ENCODE measurements at regions not wholly inside any gene's neighbourhood (a gene's known extent, or its start where the extent isn't known, plus 50 kb on each side); places are given as distances from the start of the nearest gene placed in this dataset.

DNA sequence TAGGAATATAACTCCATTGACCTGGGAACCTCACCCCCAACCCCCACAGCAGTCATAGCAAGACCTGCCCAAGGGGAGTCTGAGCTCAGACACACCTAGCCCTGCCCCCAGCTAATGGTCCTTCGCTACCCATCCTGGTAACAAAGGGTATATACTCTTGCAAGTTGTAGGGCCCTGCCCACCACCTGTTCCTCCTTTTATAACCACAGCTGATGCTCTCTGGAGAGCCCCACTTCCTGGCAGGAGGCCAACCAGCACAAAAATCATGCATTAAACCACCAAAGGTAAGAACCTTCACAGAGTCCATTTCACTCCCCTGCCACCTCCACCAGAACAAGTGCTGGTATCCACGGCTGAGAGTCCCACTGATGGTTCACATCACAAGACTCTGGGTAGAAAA, 1195.3 kb upstream of the SEMA6A start:
- POLR2A ChIA-PET, result no interaction called here
- CTCF ChIA-PET (ENCODE audit: unreplicated experiment), result no interaction called here
- TF ChIP-seq, protein P1, sequence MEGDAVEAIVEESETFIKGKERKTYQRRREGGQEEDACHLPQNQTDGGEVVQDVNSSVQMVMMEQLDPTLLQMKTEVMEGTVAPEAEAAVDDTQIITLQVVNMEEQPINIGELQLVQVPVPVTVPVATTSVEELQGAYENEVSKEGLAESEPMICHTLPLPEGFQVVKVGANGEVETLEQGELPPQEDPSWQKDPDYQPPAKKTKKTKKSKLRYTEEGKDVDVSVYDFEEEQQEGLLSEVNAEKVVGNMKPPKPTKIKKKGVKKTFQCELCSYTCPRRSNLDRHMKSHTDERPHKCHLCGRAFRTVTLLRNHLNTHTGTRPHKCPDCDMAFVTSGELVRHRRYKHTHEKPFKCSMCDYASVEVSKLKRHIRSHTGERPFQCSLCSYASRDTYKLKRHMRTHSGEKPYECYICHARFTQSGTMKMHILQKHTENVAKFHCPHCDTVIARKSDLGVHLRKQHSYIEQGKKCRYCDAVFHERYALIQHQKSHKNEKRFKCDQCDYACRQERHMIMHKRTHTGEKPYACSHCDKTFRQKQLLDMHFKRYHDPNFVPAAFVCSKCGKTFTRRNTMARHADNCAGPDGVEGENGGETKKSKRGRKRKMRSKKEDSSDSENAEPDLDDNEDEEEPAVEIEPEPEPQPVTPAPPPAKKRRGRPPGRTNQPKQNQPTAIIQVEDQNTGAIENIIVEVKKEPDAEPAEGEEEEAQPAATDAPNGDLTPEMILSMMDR (conservative IDR thresholded peaks at IDR 0.05; ENCODE audit: low read length), result no peak
- no peak for TF ChIP-seq EZH2phosphoT487 (IDR thresholded peaks at IDR 0.05; ENCODE audit: borderline replicate concordance, low read depth, low read length)
- DNase-seq (ENCODE audit: low spot score), result no peak
- H3K79me2 ChIP-seq (ENCODE audit: insufficient read depth, low read depth, low read length), result no peaks in the 10 kb centered on the region
- no peaks in the 10 kb centered on the region for H3K36me3 ChIP-seq (ENCODE audit: insufficient read depth, low read length)
- H2AFZ ChIP-seq (ENCODE audit: low read length), result no peak overlapping the region
- intact Hi-C loops (cut with micrococcal nuclease; ENCODE audit: unreplicated experiment), result no loop called here
- H3K9me3 ChIP-seq (ENCODE audit: low read length), result no peaks in the 10 kb centered on the region
- H4K20me1 ChIP-seq (ENCODE audit: insufficient read depth, low read length), result no peaks in the 10 kb centered on the region
- BruUV-seq (replicated peaks), result no TSS peak
- H3K27ac ChIP-seq (ENCODE audit: low read depth, low read length, poor library complexity, severe bottlenecking), result no peak overlapping the region
- no peaks in the 10 kb centered on the region for H3K9me2 ChIP-seq (ENCODE audit: insufficient read depth, low read length)
- H3K4me2 ChIP-seq (ENCODE audit: low read length), result no peak overlapping the region
- H3K4me1 ChIP-seq (ENCODE audit: insufficient read depth, low read length, poor library complexity, severe bottlenecking), result no peaks in the 10 kb centered on the region
- H3K4me3 ChIP-seq (ENCODE audit: low read depth, low read length, poor library complexity, severe bottlenecking), result no peak overlapping the region

DNA sequence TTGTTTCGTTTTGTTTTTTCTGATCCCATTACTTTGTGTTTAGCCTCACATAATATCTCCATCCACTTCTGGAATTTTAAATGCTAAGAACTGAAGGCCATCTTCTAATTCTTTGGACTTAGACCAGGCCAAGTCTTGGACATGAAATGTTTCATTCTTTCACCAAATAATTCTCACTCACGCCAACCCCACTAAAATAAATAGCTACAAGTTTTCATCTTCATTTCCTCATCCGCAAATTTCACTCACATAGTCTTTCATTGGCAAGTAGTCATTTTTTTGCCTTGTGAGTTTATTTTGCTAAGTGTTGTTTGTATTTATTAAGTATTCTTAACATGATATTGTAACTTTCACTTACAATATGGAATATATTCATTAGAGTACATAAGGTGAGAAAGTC, 1188.6 kb upstream of the SEMA6A start:
- POLR2A ChIA-PET, result interaction anchor here (0.5 kb wide), 1 partner anchor 69 kb away, joined by 3 read pairs; no protein-coding TSS in a partner anchor

DNA sequence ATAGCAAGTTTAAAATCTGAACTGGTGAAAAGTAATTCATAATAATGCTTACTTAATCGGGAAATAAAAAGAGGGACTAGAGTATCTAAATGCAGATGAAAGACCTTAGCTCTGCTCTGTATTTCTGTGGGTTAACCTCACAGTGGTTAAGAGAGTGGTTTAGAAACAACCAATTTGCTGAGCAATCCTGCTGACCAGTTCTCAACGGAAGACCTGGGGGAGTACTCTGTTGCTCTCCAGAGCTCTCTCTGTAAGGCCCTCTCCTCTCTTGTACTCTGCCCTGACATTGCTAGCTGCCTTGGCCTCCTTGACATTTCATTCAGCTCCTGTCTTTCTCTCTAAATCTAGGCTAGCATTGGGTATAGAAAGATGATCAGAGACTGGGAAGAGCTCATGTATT, 1186.6 kb upstream of the SEMA6A start:
- intact Hi-C loops (cut with micrococcal nuclease; ENCODE audit: unreplicated experiment), result no loop called here
- Histone ChIP-seq H3K4me1 (ENCODE audit: insufficient read depth, low read length, poor library complexity, severe bottlenecking) (no peaks in the 10 kb centered on the region), H3K79me2 (ENCODE audit: insufficient read depth, low read depth, low read length) (no peaks in the 10 kb centered on the region), H3K9me2 (ENCODE audit: insufficient read depth, low read length) (no peaks in the 10 kb centered on the region), H2AFZ (ENCODE audit: low read length) (no peak overlapping the region), H4K20me1 (ENCODE audit: insufficient read depth, low read length) (no peaks in the 10 kb centered on the region), H3K27ac (ENCODE audit: low read depth, low read length, poor library complexity, severe bottlenecking) (no peak overlapping the region), H3K36me3 (ENCODE audit: insufficient read depth, low read length) (no peaks in the 10 kb centered on the region), H3K9me3 (ENCODE audit: low read length) (no peaks in the 10 kb centered on the region), H3K4me2 (ENCODE audit: low read length) (no peak overlapping the region), H3K4me3 (ENCODE audit: low read depth, low read length, poor library complexity, severe bottlenecking) (no peak overlapping the region)
- no peak for DNase-seq (ENCODE audit: low spot score)
- POLR2A ChIA-PET, result no interaction called here
- TF ChIP-seq, protein P1 (conservative IDR thresholded peaks at IDR 0.05; ENCODE audit: low read length), result no peak
- TF ChIP-seq EZH2phosphoT487 (IDR thresholded peaks at IDR 0.05; ENCODE audit: borderline replicate concordance, low read depth, low read length), result no peak
- BruUV-seq (replicated peaks), result no TSS peak
- CTCF ChIA-PET (ENCODE audit: unreplicated experiment), result no interaction called here

More for the DNA sequence above, 1188.6 kb upstream of the SEMA6A start:
- no peaks in the 10 kb centered on the region for H3K79me2 ChIP-seq (ENCODE audit: insufficient read depth, low read depth, low read length)
- H3K9me2 ChIP-seq (ENCODE audit: insufficient read depth, low read length), result no peaks in the 10 kb centered on the region
- no peaks in the 10 kb centered on the region for H3K4me1 ChIP-seq (ENCODE audit: insufficient read depth, low read length, poor library complexity, severe bottlenecking)
- H3K27ac ChIP-seq (ENCODE audit: low read depth, low read length, poor library complexity, severe bottlenecking), result no peak overlapping the region
- CTCF ChIA-PET (ENCODE audit: unreplicated experiment), result no interaction called here
- H3K9me3 ChIP-seq (ENCODE audit: low read length), result no peaks in the 10 kb centered on the region
- H3K4me3 ChIP-seq (ENCODE audit: low read depth, low read length, poor library complexity, severe bottlenecking), result no peak overlapping the region
- intact Hi-C loops (cut with micrococcal nuclease; ENCODE audit: unreplicated experiment), result no loop called here
- no peak overlapping the region for H2AFZ ChIP-seq (ENCODE audit: low read length)
- H4K20me1 ChIP-seq (ENCODE audit: insufficient read depth, low read length), result no peaks in the 10 kb centered on the region
- no peak overlapping the region for H3K4me2 ChIP-seq (ENCODE audit: low read length)
- BruUV-seq (replicated peaks), result no TSS peak
- TF ChIP-seq, protein P1 (conservative IDR thresholded peaks at IDR 0.05; ENCODE audit: low read length), result no peak
- TF ChIP-seq EZH2phosphoT487 (IDR thresholded peaks at IDR 0.05; ENCODE audit: borderline replicate concordance, low read depth, low read length), result no peak
- H3K36me3 ChIP-seq (ENCODE audit: insufficient read depth, low read length), result no peaks in the 10 kb centered on the region
- DNase-seq (ENCODE audit: low spot score), result no peak
